Neural cell (in vitro differentiated cells): ENCODE measurements at regions not wholly inside any gene's neighbourhood (a gene's known extent, or its start where the extent isn't known, plus 50 kb on each side); places are given as distances from the start of the nearest gene placed in this dataset.

Source experiments
- H2AFZ ChIP-seq: fragments of 200-600, 300-800 bp; sonication (generic), shearing (Covaris generic); 2 replicates; pipeline ENCODE4 v1.6.0; 2014; ENCODE audit warnings: low read depth, mild to moderate bottlenecking, antibody characterized with exemption, low read length, moderate library complexity
- H3F3A ChIP-seq: fragments of 200-600 bp; shearing (Covaris generic); 2 replicates; pipeline ENCODE4 v1.6.1; 2016; ENCODE audit warnings: mild to moderate bottlenecking, moderate library complexity, mixed read lengths, antibody characterized with exemption, low read length; ENCODE audit not compliant: insufficient read depth, poor library complexity, severe bottlenecking
- H3K27ac ChIP-seq: fragments of 200-600, 300-800 bp; sonication (generic), shearing (Covaris generic); 2 replicates; pipeline ENCODE4 v1.5.1; 2014; ENCODE audit warnings: mild to moderate bottlenecking, low read length, moderate library complexity
- H3K27me3 ChIP-seq: fragments of 300-800, 200-600 bp; sonication (generic), shearing (Covaris generic); 2 replicates; pipeline ENCODE4 v1.6.0; 2014; ENCODE audit warnings: mild to moderate bottlenecking, low read depth, low read length, moderate library complexity; ENCODE audit not compliant: insufficient read depth
- H3K36me3 ChIP-seq: fragments of 300-800, 200-600 bp; sonication (generic), shearing (Covaris generic); 2 replicates; pipeline ENCODE4 v1.5.1; 2014; ENCODE audit warnings: mild to moderate bottlenecking, antibody characterized with exemption, low read length, moderate library complexity; ENCODE audit not compliant: insufficient read depth
- H3K4me2 ChIP-seq: fragments of 300-800, 200-600 bp; sonication (generic), shearing (Covaris generic); 2 replicates; pipeline ENCODE4 v1.6.0; 2014; ENCODE audit warnings: mild to moderate bottlenecking, low read length
- H3K4me3 ChIP-seq: fragments of 300-800, 200-600 bp; sonication (generic), shearing (Covaris generic); 2 replicates; pipeline ENCODE4 v1.5.1; 2014; ENCODE audit warnings: mild to moderate bottlenecking, low read length, moderate library complexity
- H3K79me2 ChIP-seq: fragments of 200-600 bp; shearing (Covaris generic); replicated peaks from 2 replicates; pipeline ENCODE4 v1.6.0; 2014; ENCODE audit warnings: mild to moderate bottlenecking, low read length, moderate library complexity; ENCODE audit not compliant: insufficient read depth
- H3K9ac ChIP-seq: fragments of 300-800, 200-600 bp; sonication (generic), shearing (Covaris generic); 2 replicates; pipeline ENCODE4 v1.6.1; 2016; ENCODE audit warnings: mild to moderate bottlenecking, low read length, mixed read lengths
- H3K9me2 ChIP-seq: fragments of 200-600 bp; shearing (Covaris generic); 2 replicates; pipeline ENCODE4 v1.6.1; 2016; ENCODE audit warnings: mild to moderate bottlenecking, low read length, mixed read lengths; ENCODE audit not compliant: insufficient read depth
- H3K9me3 ChIP-seq: fragments of 200-600, 300-800 bp; sonication (generic), shearing (Covaris generic); 2 replicates; pipeline ENCODE4 v1.6.1; 2016; ENCODE audit warnings: mild to moderate bottlenecking, mixed run types, low read length, moderate library complexity, mixed read lengths
- H4K20me1 ChIP-seq: fragments of 200-600 bp; shearing (Covaris generic); 2 replicates; pipeline ENCODE4 v1.6.1; 2016; ENCODE audit warnings: mild to moderate bottlenecking, mixed run types; ENCODE audit not compliant: insufficient read depth
- CTCF ChIP-seq: fragments of 450-650 bp; IDR thresholded peaks from 2 replicates; pipeline ENCODE4 v1.5.1; 2014; ENCODE audit warnings: antibody characterized with exemption, mild to moderate bottlenecking, moderate library complexity; ENCODE audit not compliant: poor library complexity, severe bottlenecking
- EP300 ChIP-seq: fragments of 450-650 bp; conservative IDR thresholded peaks from 2 replicates; pipeline ENCODE4 v1.6.1; 2014; ENCODE audit warnings: antibody characterized with exemption, mild to moderate bottlenecking, moderate library complexity; ENCODE audit not compliant: poor library complexity, severe bottlenecking
- EZH2 ChIP-seq: fragments of 200-600, 300-800 bp; shearing (Covaris generic), sonication (generic); IDR thresholded peaks from 2 replicates; pipeline ENCODE4 v1.6.1; 2014; ENCODE audit warnings: antibody characterized with exemption, low read length, borderline replicate concordance, mild to moderate bottlenecking; ENCODE audit not compliant: insufficient read depth, poor library complexity, severe bottlenecking
- MXI1 ChIP-seq: fragments of 450-650 bp; conservative IDR thresholded peaks from 2 replicates; pipeline ENCODE4 v1.6.1; 2014; ENCODE audit warnings: antibody characterized with exemption, mild to moderate bottlenecking; ENCODE audit not compliant: poor library complexity, severe bottlenecking
- POLR2AphosphoS5 ChIP-seq: IDR thresholded peaks from 2 replicates; pipeline ENCODE4 v1.6.1; 2012
- RAD21 ChIP-seq: fragments of 450-650 bp; conservative IDR thresholded peaks from 2 replicates; pipeline ENCODE4 v1.6.1; 2014; ENCODE audit warnings: antibody characterized with exemption, mild to moderate bottlenecking, moderate library complexity
- REST ChIP-seq: IDR thresholded peaks from 2 replicates; pipeline ENCODE4 v1.6.1; 2012; ENCODE audit warnings: borderline replicate concordance
- SMC3 ChIP-seq: fragments of 450-650 bp; conservative IDR thresholded peaks from 2 replicates; pipeline ENCODE4 v1.6.1; 2014; ENCODE audit warnings: antibody characterized with exemption, mild to moderate bottlenecking, moderate library complexity; ENCODE audit not compliant: poor library complexity
- TAF1 ChIP-seq: IDR thresholded peaks from 2 replicates; pipeline ENCODE4 v1.6.1; 2012; ENCODE audit warnings: low read depth

- H3K79me2 ChIP-seq: no peaks in the 10 kb centered on the region
- no peak overlapping the region for H2AFZ ChIP-seq
- no peak overlapping the region for H3K4me3 ChIP-seq
- no peak overlapping the region for H3K27ac ChIP-seq
- H3K9me2 ChIP-seq: no peaks in the 10 kb centered on the region
- H3K9ac ChIP-seq: no peak overlapping the region
- no peaks in the 10 kb centered on the region for H3K27me3 ChIP-seq
- H3K36me3 ChIP-seq: no peaks in the 10 kb centered on the region
- TF ChIP-seq POLR2AphosphoS5 (no peak), REST (no peak), SMC3 (no peak), TAF1 (no peak), RAD21 (no peak), EZH2 (no peak), EP300 (no peak), CTCF (no peak), MXI1 (no peak)
- H3K9me3 ChIP-seq: peaks cover 11% of the 10 kb centered on the region
- no peaks in the 10 kb centered on the region for H3F3A ChIP-seq
- no peak overlapping the region for H3K4me2 ChIP-seq
- no peaks in the 10 kb centered on the region for H4K20me1 ChIP-seq
These were observed 311.8 kb downstream of the NDFIP2 start for GRCh38 chr13:79792716-79793115.

GRCh38 chr13:79791471-79792042 lies 310.6 kb downstream of the NDFIP2 start:
- no peak overlapping the region for H3K27ac ChIP-seq
- H3K9me2 ChIP-seq: no peaks in the 10 kb centered on the region
- no peaks in the 10 kb centered on the region for H3K36me3 ChIP-seq
- no peaks in the 10 kb centered on the region for H3F3A ChIP-seq
- no peak overlapping the region for H3K4me2 ChIP-seq
- no peaks in the 10 kb centered on the region for H3K79me2 ChIP-seq
- no peak overlapping the region for H3K4me3 ChIP-seq
- peaks cover 11% of the 10 kb centered on the region for H3K9me3 ChIP-seq
- no peaks in the 10 kb centered on the region for H4K20me1 ChIP-seq
- no peak overlapping the region for H2AFZ ChIP-seq
- TF ChIP-seq REST: no peak
- no peak for TF ChIP-seq MXI1
- no peak for TF ChIP-seq RAD21
- TF ChIP-seq EZH2: no peak
- TF ChIP-seq POLR2AphosphoS5: no peak
- TF ChIP-seq CTCF: no peak
- H3K27me3 ChIP-seq: no peaks in the 10 kb centered on the region
- no peak overlapping the region for H3K9ac ChIP-seq
